GM19240 (cell line): ENCODE measurements at regions not wholly inside any gene's neighbourhood (a gene's known extent, or its start where the extent isn't known, plus 50 kb on each side); places are given as distances from the start of the nearest gene placed in this dataset.

Source experiments
- DNase-seq: peaks from one replicate; pipeline ENCODE4 v3.0.0; 2011; ENCODE audit warnings: low spot score; ENCODE audit not compliant: insufficient read length

DNA sequence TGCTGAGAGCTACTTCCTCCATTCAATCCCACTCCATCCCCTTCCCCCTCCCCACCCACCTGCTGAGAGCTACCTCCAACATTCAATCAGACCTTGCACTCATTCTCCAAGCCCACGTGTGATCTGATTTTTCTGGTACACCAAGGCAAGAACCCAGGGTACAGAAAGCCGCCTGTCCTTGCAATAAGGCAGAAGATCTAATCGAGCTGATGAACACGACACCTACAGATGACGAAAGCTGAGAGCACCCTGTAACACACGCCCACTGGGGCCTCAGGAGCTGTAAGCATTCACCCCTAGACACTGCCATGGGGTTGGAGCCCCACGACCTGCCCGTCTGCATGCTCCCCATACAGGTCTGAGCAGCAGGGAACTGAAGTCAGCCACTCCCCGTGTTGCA lies 58.3 kb downstream of the TRIML1 start:
- no peak for DNase-seq

DNA sequence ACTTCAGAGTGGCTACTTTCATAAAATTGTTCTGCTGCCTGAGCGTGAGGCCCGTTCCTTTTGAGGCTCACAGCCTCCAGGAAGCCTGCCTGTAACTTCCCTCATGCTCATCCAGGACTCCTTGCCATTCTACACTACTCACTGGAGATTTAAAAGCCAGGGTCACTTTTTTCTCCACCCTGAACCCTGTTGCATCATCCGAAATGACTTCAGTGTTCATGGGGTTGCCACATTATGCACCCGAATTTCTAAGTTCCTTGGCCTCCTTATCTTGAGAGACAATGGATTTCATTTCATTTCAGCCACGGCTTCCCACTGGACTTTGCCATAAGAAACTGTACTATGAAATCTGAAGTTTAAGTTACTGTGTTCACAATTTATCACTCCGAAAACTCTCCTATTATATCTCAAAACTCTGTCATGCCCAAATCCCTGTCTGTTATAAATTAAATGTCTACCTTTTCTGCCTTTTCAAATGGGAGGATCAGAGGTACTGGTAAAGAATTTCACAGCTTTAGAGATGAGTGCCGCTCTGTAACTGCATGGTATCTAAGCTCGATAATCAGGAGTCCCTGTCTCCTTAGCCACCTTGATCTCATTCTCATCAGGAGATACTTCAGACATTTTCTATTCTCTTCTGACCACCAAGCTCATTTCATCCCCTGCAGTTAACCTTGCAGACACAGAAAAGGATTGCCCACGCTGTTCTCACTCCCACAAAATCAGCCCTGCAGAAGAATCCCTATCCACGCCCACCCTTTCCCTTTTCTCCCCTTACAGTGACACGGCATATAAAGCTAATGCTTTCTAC lies 59.9 kb downstream of the TRIML1 start:
- DNase-seq: no peak

DNA sequence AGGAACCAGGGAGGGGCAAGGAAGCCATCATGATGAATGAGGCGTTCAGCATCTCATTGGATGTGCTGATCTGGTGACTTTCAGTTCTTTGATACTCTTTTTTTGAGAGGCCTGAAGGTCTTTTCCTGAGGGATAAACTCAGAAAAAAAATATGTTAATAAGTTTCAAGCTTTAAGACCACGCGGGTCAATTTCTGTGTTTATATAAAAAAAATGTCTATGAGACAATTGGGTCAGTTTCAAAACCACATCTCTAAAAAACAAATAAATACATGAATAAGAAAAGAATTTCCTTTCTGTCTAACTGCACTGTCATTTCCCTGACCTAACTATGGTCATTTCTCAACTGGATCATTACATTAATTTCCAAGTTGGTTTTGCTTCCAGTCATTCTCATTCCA lies 62.6 kb downstream of the TRIML1 start:
- no peak for DNase-seq

DNA sequence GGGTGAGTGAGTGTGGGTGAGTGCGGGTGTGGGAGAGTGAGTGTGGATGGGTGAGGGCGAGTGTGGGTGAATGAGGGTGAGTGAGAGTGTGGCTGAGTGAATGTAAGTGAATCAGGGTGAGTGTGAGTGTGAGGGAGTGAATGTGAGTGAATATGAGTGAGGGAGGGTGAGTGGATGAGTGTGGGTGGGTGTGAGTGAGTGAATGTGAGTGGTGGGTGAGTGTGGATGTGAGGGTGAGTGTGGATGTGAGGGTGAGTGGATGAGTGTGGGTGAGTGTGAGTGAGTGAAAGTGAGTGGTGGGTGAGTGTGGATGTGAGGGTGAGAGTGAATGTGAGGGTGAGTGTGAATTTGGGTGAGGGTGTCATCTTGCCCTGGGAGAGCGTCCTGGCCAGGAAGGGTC lies 67.5 kb downstream of the TRIML1 start:
- no peak for DNase-seq

DNA sequence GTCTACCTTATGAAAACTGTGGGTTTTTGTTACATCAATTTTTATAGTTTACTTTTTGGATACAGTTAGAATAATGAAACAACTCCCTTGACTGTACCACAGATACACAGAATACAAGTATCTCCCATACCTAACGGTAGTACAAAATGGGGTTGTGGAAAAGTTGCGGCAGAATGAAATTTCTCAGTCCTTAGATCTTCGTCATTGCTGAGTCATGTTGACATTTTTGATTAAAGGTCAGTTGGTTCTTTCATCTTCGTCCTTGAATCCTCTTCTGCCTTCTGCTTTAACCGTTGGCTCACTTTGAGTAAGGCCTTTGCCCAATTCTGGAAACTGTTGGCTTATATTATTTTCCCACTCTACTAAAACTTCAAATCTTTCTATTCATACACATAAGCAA lies 75.6 kb downstream of the TRIML1 start:
- no peak for DNase-seq

DNA sequence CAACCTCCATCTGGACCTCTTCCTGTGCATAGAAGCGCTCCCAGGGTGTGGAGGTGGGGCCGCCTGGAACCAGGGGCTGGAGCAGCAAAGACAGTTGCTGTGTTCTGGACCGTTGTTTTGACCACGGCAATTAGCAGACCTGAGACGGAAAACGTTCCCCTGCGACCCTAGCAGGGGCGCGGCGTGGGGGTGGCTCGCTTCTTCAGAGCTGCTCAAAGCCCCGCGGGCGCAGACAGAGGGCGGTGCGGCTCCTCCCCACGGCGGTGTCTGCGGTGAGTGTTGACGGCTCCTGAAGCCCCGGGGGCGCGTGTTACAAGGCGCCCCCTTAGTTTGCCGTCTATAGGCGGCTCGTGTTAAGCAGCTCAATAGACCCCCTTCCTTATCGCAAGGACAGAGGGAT lies 79.2 kb downstream of the TRIML1 start:
- no peak for DNase-seq

DNA sequence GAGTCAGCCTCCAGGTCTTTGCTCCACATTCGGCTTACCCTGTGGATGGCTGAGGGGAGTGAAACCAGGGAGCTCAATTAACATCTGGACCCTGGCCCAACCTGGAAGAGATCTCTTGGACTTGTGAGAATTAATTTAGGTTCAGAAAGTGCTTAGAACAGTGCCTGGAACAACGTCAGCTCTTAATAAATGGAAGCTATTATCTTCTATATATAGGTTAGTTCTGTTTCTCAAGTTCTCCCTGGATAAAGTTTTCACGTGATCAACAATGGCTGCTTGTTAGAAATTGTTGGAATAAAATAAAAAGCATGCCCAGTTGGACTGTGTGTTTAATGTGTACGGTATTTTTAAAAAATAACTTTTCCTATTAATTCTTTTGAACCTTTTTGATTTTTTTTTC lies 80.8 kb downstream of the TRIML1 start:
- no peak for DNase-seq

DNA sequence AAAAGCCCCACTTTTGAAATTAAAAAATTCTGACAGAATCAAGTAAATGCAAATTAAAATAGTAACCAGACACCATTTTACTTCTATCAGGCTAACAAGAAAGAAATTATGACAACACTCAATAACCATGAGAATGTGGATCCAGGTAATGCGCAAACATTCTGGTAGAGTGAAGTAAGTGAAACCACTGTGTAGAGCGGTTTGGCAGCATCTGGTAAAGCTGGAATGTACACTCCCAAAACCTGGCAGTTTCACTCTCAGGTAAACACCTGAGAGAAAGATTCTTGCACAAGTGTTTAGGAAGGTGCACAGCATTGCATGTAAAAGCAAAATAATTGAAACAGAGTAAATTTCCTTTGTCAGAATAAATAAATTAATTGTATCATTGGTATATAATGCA lies 81.8 kb downstream of the TRIML1 start:
- no peak for DNase-seq

DNA sequence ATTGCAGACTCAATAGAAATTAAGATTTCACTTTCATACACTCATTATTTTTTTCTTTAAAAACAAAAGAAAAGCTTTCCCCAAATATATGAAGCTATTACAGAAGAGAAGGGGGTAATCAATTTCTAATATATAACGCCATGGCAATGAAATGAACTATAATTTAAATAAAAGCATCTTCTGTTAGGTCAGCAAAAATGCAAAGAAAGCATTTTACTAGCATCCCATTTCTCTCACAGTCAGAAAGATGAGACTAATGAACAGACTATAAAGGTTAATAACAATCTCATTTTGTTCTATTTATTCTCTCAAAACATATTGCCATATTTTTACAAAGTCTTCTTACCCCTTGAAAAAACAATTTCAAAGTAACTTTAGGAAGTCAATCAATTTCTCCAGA lies 89.0 kb downstream of the TRIML1 start:
- DNase-seq: no peak

DNA sequence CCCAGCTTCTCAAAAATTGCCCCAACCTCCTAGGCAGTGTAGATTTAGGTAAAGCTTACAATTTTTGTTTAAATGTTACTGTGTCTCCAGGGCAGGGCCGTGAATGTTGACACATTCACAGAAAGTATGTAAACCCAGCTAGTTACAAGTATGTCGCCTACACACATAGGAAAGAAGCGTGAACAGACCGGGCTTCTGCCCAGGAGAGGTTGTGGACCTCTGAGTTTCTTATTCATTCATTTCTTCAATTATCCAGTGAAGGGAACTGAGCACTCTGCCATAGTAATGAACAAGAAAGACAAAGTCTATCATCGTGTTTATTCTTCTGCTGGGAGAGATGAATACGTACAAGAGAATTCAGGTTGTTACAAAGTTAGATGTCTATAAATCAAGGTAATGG lies 93.2 kb downstream of the TRIML1 start:
- no peak for DNase-seq

DNA sequence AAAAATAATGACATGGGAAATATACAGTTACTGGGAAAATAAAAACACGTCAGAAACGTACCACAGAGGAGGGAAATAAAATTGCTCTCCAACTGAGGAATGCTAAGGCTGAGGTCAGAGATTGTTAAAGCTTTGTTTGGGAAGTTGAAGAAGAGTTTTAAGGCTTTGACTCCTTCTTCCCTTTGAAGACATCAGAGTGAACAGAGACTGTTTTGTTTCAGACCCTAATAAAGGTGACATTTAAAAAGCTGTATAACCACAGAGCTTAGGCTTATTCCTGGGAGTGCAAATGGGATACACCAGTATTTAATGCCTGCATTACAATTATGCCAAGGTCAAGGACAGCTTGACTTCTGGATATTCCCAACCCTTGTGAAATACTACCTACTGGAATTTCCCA lies 102.8 kb downstream of the TRIML1 start:
- no peak for DNase-seq

DNA sequence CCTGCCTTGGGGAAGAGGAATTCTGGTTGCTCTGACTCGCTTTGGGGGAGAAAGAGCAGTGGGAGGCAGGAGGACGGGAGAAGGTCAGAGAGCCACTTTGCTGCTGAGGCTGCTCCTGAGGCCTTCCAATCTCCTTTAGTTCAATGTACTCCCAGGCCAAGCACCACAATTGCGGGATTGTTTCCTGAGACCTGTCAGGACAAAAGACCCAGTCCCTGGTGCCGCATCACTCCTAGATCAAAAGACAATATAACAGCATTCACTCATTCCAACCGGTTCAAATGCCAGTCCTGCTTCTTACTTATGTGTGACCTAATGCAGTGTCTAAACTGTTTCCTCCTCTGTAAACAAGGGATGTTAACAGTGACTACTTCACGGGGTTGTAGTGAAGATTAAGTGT lies 106.4 kb downstream of the TRIML1 start:
- DNase-seq: no peak

DNA sequence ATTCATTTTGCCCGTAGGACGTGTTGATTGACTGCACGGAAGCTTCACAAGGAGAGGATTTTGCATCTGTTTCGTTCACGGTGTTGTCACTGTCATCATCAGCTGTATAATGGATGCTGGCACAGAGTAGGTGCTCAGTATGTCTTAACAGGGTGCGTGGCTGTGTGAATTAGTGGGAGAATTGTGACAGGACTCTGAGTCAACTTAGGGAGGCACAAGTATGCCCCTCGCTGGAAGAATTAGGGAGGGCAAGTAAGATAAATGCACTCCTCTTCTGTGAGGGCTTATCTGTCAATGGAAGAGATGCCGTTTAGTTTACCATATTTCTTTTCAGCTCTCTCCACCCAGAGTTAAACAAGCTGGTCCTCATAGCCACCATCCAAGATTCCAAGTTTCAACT lies 107.2 kb downstream of the TRIML1 start:
- DNase-seq: no peak

DNA sequence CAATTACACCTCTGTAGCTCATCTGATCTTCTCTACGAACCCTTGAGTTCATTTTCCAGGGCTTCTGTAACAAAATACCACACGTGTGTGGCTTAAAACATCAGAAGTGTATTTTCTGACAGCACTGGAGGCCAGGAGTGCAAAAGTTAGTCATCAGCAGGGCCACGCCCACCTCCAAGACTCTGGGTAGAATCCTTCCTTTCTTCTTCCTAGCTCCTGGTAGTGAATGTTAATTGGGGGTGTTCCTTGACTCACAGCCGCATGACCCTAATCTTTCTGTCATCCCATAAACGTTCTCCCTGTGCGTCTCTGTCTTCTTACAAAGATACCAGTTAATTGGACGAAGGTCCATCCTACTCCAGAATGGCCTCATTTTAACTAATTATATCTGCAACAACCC lies 115.0 kb downstream of the TRIML1 start:
- no peak for DNase-seq

DNA sequence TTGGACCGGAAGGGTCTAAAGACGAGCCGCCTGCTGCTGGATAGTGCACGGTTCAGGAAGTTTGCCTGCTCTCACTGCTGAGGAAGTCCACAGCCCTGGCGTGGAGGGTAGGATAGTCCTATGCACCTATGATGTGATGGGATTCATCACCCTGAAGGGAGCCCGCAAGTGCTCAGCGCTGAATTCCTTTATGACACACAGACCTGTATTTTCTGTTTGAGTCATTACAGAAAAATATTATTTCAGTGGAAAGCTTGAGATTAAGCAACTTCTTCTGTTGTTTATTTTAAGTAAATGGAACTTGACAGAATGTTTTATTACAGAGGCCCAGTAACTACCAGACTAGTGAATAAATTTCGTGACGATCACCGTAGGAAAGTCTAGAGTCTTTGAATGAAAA lies 123.2 kb downstream of the TRIML1 start:
- DNase-seq: no peak

DNA sequence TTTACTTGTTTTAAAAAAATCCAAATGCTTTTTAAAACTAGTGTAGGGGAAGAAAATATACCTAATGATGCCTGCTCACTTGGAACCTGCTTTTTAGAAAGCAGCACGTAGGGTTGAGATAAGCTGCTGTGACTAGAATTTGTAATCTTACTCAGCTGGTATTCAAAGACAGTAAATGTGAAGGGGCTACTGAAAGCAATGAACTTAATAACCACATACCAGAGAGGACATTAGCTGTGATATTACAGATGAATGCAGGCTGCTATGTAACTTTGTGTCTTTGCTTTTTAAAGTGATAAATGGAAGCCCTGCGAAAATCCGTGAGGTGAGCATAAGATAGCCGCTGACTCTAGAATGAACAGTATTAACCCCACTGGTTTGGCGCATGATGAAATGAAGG lies 124.1 kb downstream of the TRIML1 start:
- DNase-seq: no peak

DNA sequence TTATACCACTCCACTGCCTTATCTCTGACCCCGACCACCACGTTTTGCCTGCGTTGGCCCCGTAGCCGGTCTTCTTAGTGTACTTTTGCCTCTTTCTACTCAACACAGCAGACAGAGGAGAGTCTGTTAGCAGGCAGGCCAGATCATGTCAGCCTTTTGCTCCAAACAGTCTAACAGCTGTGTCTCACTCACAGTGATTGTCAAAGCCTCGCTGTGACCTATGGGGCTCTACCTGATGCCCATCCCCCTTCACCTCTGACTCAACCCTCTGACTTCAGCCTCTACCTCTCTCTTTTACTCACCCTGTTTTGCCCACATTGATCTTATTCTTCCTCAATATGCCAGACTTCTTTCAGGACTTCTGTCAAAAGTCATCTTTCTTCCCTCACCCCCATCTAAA lies 127.1 kb downstream of the TRIML1 start:
- DNase-seq: no peak

DNA sequence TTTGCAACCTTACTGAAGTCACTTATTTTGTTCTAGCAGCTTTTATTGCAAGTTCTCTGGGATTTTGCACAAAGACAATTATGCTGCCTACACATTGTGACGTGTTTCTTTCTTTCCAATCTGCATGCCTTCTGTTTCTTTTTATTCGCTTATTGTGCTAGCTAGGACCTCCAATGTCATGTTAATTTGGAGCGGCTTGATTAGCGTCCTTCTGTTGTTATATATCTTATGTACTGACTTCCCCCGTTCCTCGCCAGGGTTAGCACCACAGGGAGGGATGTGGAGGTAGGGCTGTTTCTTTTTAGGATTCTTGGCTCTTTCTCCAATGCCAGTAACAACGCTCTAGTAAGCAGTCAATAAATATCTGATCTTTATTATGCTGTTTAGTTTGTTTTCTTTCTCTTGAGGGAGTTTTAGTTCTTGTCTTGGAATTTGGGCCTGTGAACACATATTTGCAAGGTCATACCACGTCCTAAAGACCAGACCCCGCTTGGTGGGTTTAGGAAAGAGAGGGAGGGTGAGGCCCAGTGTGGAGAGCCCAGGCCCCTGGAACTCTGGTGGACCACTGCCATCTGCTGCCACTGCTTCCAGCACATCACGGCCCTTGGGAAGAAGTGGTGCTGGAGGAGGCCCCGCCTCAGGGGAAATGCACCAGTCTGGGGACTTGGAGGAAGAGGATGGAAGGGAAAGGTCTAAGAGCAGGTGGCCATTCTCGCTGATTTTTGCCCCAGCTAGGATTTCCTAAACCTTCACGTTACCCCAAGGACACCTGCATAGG lies 129.1 kb downstream of the TRIML1 start:
- DNase-seq: no peak

DNA sequence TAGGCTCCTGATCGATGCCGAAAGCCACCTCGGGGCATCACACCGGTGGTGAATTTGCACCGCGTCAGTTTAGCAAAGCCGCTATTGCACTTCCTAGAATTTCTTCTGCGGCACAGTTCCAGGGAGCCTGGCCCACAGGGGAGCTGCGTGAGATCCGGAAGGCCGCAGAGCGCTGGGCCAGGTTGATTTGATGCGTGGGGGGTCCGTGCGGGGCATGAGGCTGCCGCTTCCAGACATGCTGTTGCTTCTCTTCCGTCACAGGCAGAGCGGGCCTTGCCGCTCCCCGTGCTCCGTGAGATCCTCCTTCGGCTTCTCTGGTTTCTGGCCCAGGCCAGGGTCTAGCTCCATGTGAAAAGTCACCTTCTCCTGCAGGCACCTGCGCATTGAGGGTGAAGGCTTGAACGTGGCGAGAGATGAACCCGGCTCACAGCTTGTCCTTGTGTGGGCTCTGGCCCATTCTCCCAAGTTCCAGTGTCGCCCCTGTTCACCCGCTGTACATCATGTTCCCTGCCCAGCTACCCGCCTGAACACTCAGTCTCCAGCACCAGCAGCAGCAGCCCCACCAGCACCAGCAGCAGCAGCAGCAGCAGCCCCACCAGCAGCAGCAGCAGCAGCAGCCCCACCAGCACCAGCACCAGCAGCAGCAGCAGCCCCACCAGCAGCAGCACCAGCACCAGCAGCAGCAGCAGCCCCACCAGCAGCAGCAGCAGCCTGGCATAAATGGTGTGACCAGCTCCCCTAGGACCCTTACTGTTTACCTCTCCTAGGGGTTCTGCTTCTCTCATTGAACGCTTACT lies 131.2 kb downstream of the TRIML1 start:
- no peak for DNase-seq

DNA sequence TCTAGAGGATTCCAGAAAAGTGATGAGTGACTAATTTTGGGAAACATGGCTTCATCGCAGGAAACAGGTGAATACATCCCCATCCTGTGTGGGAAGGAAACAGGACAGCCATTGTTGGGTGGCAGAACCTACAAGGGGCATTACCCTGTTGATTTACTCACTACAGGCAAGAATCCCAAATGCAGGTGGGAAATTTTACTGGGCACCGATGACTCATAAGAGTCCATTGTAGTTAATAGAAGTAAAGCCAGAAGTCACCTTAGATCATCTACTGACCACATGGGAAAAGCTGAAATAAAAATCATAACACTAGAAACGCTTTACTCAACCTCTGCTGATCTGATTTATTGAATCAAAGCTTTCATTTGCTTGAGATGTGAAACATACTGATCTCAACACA lies 136.4 kb downstream of the TRIML1 start:
- no peak for DNase-seq

DNA sequence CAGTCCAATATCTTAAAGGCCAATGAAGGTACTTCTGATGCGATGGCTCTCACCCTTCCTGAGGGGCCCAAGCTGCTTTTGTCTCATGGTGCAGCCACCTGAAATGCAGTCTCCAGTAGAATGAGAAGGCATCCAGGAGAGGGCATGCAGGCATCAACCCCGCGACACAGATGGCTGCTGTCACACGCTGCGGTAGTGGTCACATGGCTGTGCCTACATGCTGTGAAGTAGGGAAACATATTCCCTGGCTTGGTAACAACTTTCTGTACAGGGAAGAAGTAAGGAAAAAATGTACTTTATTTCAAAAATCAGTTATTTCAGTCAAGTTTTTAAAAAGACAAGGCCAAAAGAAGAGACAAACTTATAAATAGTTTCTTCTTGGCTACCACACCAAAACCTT lies 139.9 kb downstream of the TRIML1 start:
- DNase-seq: no peak
